H1 (cell line): ENCODE measurements at regions not wholly inside any gene's neighbourhood (a gene's known extent, or its start where the extent isn't known, plus 50 kb on each side); places are given as distances from the start of the nearest gene placed in this dataset.
A peak's percentile ranks its signal among the peaks of the same experiment; 100 is the strongest.

Experiments
- CTCF ChIA-PET: fragments of 300-600 bp; sonication (Branson Sonifier 250); formaldehyde crosslinking; loops from one replicate; lab custom pipeline; 2021; ENCODE audit not compliant: partially characterized antibody; lab: Charles Lee
- POLR2A ChIA-PET: fragments of 300-600 bp; sonication (Branson Sonifier 250); formaldehyde crosslinking; loops from one replicate; lab custom pipeline; 2021; ENCODE audit warnings: inconsistent platforms; ENCODE audit not compliant: partially characterized antibody; lab: Charles Lee
- DNase-seq, 2 experiments: peaks; one replicate each; pipeline versions ENCODE4 v3.0.0 to v3.0.0-alpha.2; 2010 to 2022; ENCODE audit warnings: low spot score in 2 of 2, low read depth in 1 of 2, mixed read lengths in 1 of 2
- FAIRE-seq: peaks from 2 replicates; lab custom pipeline; 2011; peaks lifted over from hg19 to GRCh38; lab: Jason Lieb, UNC
- H2AFZ ChIP-seq: 2 replicates; pipeline ENCODE4 v1.8.1; 2012; ENCODE audit warnings: low read length, inconsistent platforms
- H2AK5ac ChIP-seq: 2 replicates; pipeline ENCODE4 v1.6.1; 2013; ENCODE audit warnings: low read depth, low read length
- H2BK120ac ChIP-seq: replicated peaks from 2 replicates; pipeline ENCODE3; 2013; ENCODE audit warnings: low read depth, low read length, inconsistent platforms
- H2BK12ac ChIP-seq: 2 replicates; pipeline ENCODE4 v1.6.1; 2013; ENCODE audit warnings: low read depth, low read length
- H2BK15ac ChIP-seq: 2 replicates; pipeline ENCODE4 v1.6.1; 2013; ENCODE audit warnings: low read length
- H2BK20ac ChIP-seq: 2 replicates; pipeline ENCODE4 v1.6.1; 2013; ENCODE audit warnings: low read length
- H2BK5ac ChIP-seq: 2 replicates; pipeline ENCODE4 v1.6.1; 2013; ENCODE audit warnings: low read depth, low read length
- H3K14ac ChIP-seq: 2 replicates; pipeline ENCODE4 v1.6.1; 2013; ENCODE audit warnings: inconsistent platforms; ENCODE audit not compliant: insufficient read length
- H3K18ac ChIP-seq: 2 replicates; pipeline ENCODE4 v1.6.1; 2013; ENCODE audit warnings: low read length; ENCODE audit errors: extremely low read depth
- H3K23ac ChIP-seq: 2 replicates; pipeline ENCODE4 v1.6.1; 2013; ENCODE audit warnings: inconsistent platforms; ENCODE audit not compliant: insufficient read length
- H3K23me2 ChIP-seq: 2 replicates; pipeline ENCODE4 v1.6.1; 2013; ENCODE audit warnings: low read depth, low read length
- H3K27ac ChIP-seq: 2 replicates; pipeline ENCODE4 v1.6.1; 2011; ENCODE audit warnings: low read depth, low read length, inconsistent platforms
- H3K27me3 ChIP-seq, 4 experiments: replicated peaks in 1 of 4; 1 replicate in 1 of 4; 2 replicates in 3 of 4; pipeline versions ENCODE4 v1.6.1 to v1.8.1; 2011 to 2013; ENCODE audit warnings: low read length in 3 of 4, mild to moderate bottlenecking in 3 of 4, inconsistent platforms in 2 of 4, mixed read lengths in 2 of 4, moderate library complexity in 1 of 4; ENCODE audit not compliant: control insufficient read depth in 3 of 4, insufficient read depth in 3 of 4; ENCODE audit errors: extremely low read depth in 1 of 4
- H3K36me3 ChIP-seq, 4 experiments: 2 replicates each; pipeline versions ENCODE4 v1.6.1 to v1.8.1; 2011 to 2013; ENCODE audit warnings: mild to moderate bottlenecking in 4 of 4, low read length in 3 of 4, moderate library complexity in 2 of 4, control low read depth in 1 of 4, inconsistent platforms in 1 of 4; ENCODE audit not compliant: insufficient read depth in 4 of 4, control insufficient read depth in 2 of 4
- H3K4ac ChIP-seq: replicated peaks from 2 replicates; pipeline ENCODE3; 2013; ENCODE audit warnings: low read length, low read depth, mixed read lengths, inconsistent platforms; ENCODE audit not compliant: insufficient read length
- H3K4me1 ChIP-seq, 4 experiments: replicated peaks in 1 of 4; 1 replicate in 1 of 4; 2 replicates in 3 of 4; pipeline versions ENCODE4 v1.6.1 to v1.8.1; 2011 to 2013; ENCODE audit warnings: low read length in 3 of 4, inconsistent platforms in 2 of 4, mixed read lengths in 1 of 4; ENCODE audit not compliant: insufficient read depth in 4 of 4, control insufficient read depth in 3 of 4
- H3K4me2 ChIP-seq, 2 experiments: 2 replicates each; pipeline versions ENCODE4 v1.6.1 to v1.8.1; 2011 to 2013; ENCODE audit warnings: low read depth in 2 of 2, low read length in 2 of 2, control low read depth in 1 of 2, inconsistent platforms in 1 of 2, mild to moderate bottlenecking in 1 of 2; ENCODE audit not compliant: insufficient read depth in 1 of 2
- H3K4me3 ChIP-seq, 4 experiments: fragments of 200-600, 300-600 bp in 1 of 4; sonication (generic), shearing (Covaris generic), sonication (Bioruptor Twin) in 1 of 4; 2 replicates each; pipeline versions ENCODE4 v1.5.1 to v1.8.1; 2011 to 2016; ENCODE audit warnings: low read length in 4 of 4, low read depth in 3 of 4, control low read depth in 2 of 4, inconsistent platforms in 2 of 4, mild to moderate bottlenecking in 2 of 4, mixed read lengths in 1 of 4, moderate library complexity in 1 of 4; ENCODE audit not compliant: insufficient read depth in 2 of 4; ENCODE audit errors: extremely low read depth in 1 of 4
- H3K56ac ChIP-seq: replicated peaks from 2 replicates; pipeline ENCODE3; 2013; ENCODE audit warnings: low read depth, mild to moderate bottlenecking, mixed read lengths, low read length, inconsistent platforms; ENCODE audit not compliant: insufficient read length
- H3K79me1 ChIP-seq: 2 replicates; pipeline ENCODE4 v1.6.1; 2013; ENCODE audit warnings: low read depth, low read length, control low read depth
- H3K79me2 ChIP-seq, 2 experiments: 2 replicates each; pipeline versions ENCODE4 v1.6.1 to v1.8.1; 2012 to 2013; ENCODE audit warnings: low read length in 2 of 2, mild to moderate bottlenecking in 2 of 2, inconsistent platforms in 1 of 2; ENCODE audit not compliant: insufficient read depth in 2 of 2, control insufficient read depth in 1 of 2
- H3K9ac ChIP-seq, 4 experiments: replicated peaks in 1 of 4; 1 replicate in 1 of 4; 2 replicates in 3 of 4; pipeline versions ENCODE4 v1.6.1 to v1.8.1; 2011 to 2013; ENCODE audit warnings: low read depth in 3 of 4, low read length in 3 of 4, control low read depth in 2 of 4, mild to moderate bottlenecking in 2 of 4, moderate library complexity in 2 of 4, inconsistent platforms in 1 of 4; ENCODE audit errors: extremely low read depth in 1 of 4
- H3K9me3 ChIP-seq, 2 experiments: 2 replicates each; pipeline versions ENCODE4 v1.6.1 to v1.8.1; 2012 to 2013; ENCODE audit warnings: mild to moderate bottlenecking in 2 of 2, moderate library complexity in 2 of 2, control low read depth in 1 of 2, inconsistent platforms in 1 of 2, low read depth in 1 of 2, low read length in 1 of 2, mixed read lengths in 1 of 2; ENCODE audit not compliant: insufficient read depth in 2 of 2
- H4K20me1 ChIP-seq, 2 experiments: replicated peaks in 1 of 2; 2 replicates each; pipeline versions ENCODE3 to v1.8.1; 2011 to 2013; ENCODE audit warnings: inconsistent platforms in 2 of 2, low read length in 2 of 2, mild to moderate bottlenecking in 1 of 2; ENCODE audit not compliant: insufficient read depth in 2 of 2, control insufficient read depth in 1 of 2
- H4K5ac ChIP-seq: 2 replicates; pipeline ENCODE4 v1.6.1; 2013; ENCODE audit warnings: low read length, low read depth, mixed read lengths, inconsistent platforms; ENCODE audit not compliant: insufficient read length
- H4K8ac ChIP-seq: 2 replicates; pipeline ENCODE4 v1.8.0; 2013; ENCODE audit warnings: mild to moderate bottlenecking, moderate library complexity, low read length, inconsistent platforms; ENCODE audit not compliant: insufficient read depth; ENCODE audit errors: extremely low read depth
- H4K91ac ChIP-seq: replicated peaks from 2 replicates; pipeline ENCODE3; 2013; ENCODE audit warnings: low read length, mixed read lengths, inconsistent platforms; ENCODE audit not compliant: insufficient read length
- CBX5 ChIP-seq: fragments of 300-800, 300-1000 bp; sonication (generic); IDR thresholded peaks from 2 replicates; pipeline ENCODE4 v1.7.1; 2016; ENCODE audit warnings: antibody characterized with exemption, low read length, low read depth
- WGBS, 2 experiments: shearing (Covaris generic) in 1 of 2; methylation state at CpG; one replicate each; pipeline versions ENCODE4 v1.1.6 to v1.1.7; 2013 to 2015; ENCODE audit warnings: low lambda C conversion rate in 2 of 2, mixed read lengths in 2 of 2, inconsistent platforms in 1 of 2, low coverage in 1 of 2, missing lambda C conversion rate in 1 of 2; ENCODE audit not compliant: insufficient replicate concordance in 2 of 2, insufficient coverage in 1 of 2, insufficient read length in 1 of 2; ENCODE audit errors: extremely low coverage in 1 of 2, missing lambda C conversion rate in 1 of 2; 5-methylcytosine and 5-hydroxymethylcytosine counted together
- TF ChIP-seq, protein P1 (sequence below), 3 experiments: IDR thresholded peaks; 1 replicate in 2 of 3; 2 replicates in 1 of 3; pipeline versions ENCODE4 v1.5.1 to v1.6.1; 2011; ENCODE audit warnings: low read length in 3 of 3, mild to moderate bottlenecking in 3 of 3, inconsistent platforms in 2 of 3, low read depth in 1 of 3, moderate library complexity in 1 of 3; ENCODE audit not compliant: insufficient read depth in 1 of 3; ENCODE audit errors: control extremely low read depth in 1 of 3

DNA sequence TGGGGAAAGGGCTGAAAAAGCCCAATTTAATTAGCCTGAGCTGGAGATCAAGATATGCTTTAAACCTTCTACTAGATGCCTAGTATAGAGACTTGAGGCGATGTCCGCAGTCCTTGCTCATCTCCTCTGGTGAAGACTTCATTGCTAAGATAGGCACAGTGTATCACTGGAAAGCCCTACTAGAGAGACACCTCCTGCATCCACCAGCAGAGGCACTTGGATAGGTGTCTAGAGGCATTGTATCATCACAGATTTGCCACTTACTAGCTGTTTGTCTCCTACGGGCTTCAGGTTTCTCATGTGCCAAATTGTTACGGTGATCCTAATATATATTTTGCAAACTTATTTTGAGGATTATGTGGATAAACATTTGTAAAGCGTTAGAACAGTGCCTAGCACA is 1048.5 kb downstream of the GALC start:
- H3K4me1 ChIP-seq: no peaks in the 10 kb centered on the region
- H3K23me2 ChIP-seq: no peaks in the 10 kb centered on the region; the same call in 1 of the 2 replicates
- H3K9me3 ChIP-seq: no peaks in the 10 kb centered on the region
- no peak overlapping the region for H3K18ac ChIP-seq
- no peak overlapping the region for H2BK5ac ChIP-seq
- H4K91ac ChIP-seq: no peak overlapping the region
- H3K79me1 ChIP-seq: no peaks in the 10 kb centered on the region
- H4K8ac ChIP-seq: no peak overlapping the region
- H3K4me3 ChIP-seq: no peak overlapping the region
- no peaks in the 10 kb centered on the region for H3K79me2 ChIP-seq
- FAIRE-seq: no peak
- H2AFZ ChIP-seq: no peak overlapping the region
- TF ChIP-seq, protein P1, sequence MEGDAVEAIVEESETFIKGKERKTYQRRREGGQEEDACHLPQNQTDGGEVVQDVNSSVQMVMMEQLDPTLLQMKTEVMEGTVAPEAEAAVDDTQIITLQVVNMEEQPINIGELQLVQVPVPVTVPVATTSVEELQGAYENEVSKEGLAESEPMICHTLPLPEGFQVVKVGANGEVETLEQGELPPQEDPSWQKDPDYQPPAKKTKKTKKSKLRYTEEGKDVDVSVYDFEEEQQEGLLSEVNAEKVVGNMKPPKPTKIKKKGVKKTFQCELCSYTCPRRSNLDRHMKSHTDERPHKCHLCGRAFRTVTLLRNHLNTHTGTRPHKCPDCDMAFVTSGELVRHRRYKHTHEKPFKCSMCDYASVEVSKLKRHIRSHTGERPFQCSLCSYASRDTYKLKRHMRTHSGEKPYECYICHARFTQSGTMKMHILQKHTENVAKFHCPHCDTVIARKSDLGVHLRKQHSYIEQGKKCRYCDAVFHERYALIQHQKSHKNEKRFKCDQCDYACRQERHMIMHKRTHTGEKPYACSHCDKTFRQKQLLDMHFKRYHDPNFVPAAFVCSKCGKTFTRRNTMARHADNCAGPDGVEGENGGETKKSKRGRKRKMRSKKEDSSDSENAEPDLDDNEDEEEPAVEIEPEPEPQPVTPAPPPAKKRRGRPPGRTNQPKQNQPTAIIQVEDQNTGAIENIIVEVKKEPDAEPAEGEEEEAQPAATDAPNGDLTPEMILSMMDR (IDR thresholded peaks at IDR 0.05; ENCODE audit: control extremely low read depth in 1 of 3, insufficient read depth in 1 of 3, low read depth in 1 of 3, low read length in 3 of 3): peak in 1 of 3 experiments; percentile 15; a peak in 1 of 4 replicates
- no peak for TF ChIP-seq CBX5
- no peak overlapping the region for H3K56ac ChIP-seq
- H3K27me3 ChIP-seq: no peaks in the 10 kb centered on the region
- H2AK5ac ChIP-seq: no peak overlapping the region
- POLR2A ChIA-PET: no interaction called here
- no peak overlapping the region for H3K4me2 ChIP-seq
- no peak overlapping the region for H2BK120ac ChIP-seq
- no peaks in the 10 kb centered on the region for H4K20me1 ChIP-seq
- no peak overlapping the region for H3K14ac ChIP-seq
- no peak overlapping the region for H3K23ac ChIP-seq
- no peak overlapping the region for H2BK12ac ChIP-seq
- no peak overlapping the region for H3K9ac ChIP-seq
- no peak for DNase-seq
- 91% methylated on average over 5 of the region's 5 CpGs; no CpG with 5 or more reads in 1 of the 2 experiments for WGBS, 2 experiments
- no peak overlapping the region for H4K5ac ChIP-seq
- no peak overlapping the region for H3K4ac ChIP-seq
- CTCF ChIA-PET: interaction anchor here (0.6 to 1.4 kb wide), 6 partner anchors 14 to 106 kb away, joined by 3 to 5 read pairs (median 3); no protein-coding TSS in a partner anchor
- no peak overlapping the region for H3K27ac ChIP-seq
- no peak overlapping the region for H2BK15ac ChIP-seq
- H3K36me3 ChIP-seq: no peaks in the 10 kb centered on the region
- no peak overlapping the region for H2BK20ac ChIP-seq
